ENCODE measurements at regions not wholly inside any gene's neighbourhood (a gene's known extent, or its start where the extent isn't known, plus 50 kb on each side); places are given as distances from the start of the nearest gene placed in this dataset.
"Not testable (repeated sequence)": the region's sequence is repeated elsewhere in the genome, so short reads cannot be mapped to it uniquely, and the experiment has no call there.

GRCh38 chr4:184280137-184280536 is 62.5 kb upstream of the ENPP6 start:
- Histone ChIP-seq H3K9me2 (ENCODE audit: low read depth, low read length) (no peaks in the 10 kb centered on the region), H3K4me3 (ENCODE audit: low read depth, low read length, poor library complexity, severe bottlenecking) (no peak overlapping the region), H3K4me2 (ENCODE audit: low read length) (no peak overlapping the region), H3F3A (ENCODE audit: insufficient read depth, low read length) (no peaks in the 10 kb centered on the region), H3K27ac (ENCODE audit: low read depth, low read length, poor library complexity, severe bottlenecking) (peak overlapping the region; percentile 91), H3K27me3 (ENCODE audit: insufficient read depth, low read length) (no peaks in the 10 kb centered on the region), H3K9me3 (ENCODE audit: low read length) (no peaks in the 10 kb centered on the region; the same call in 1 of the 2 replicates), H4K20me1 (ENCODE audit: insufficient read depth, low read length) (no peaks in the 10 kb centered on the region), H3K9ac (ENCODE audit: low read length) (no peak overlapping the region), H3K36me3 (ENCODE audit: insufficient read depth, low read length) (no peaks in the 10 kb centered on the region; the same call in 1 of the 2 replicates), H3K4me1 (ENCODE audit: insufficient read depth, low read length, severe bottlenecking) (peaks cover 50% of the 10 kb centered on the region), H3K79me2 (ENCODE audit: insufficient read depth, low read length) (no peaks in the 10 kb centered on the region), H2AFZ (ENCODE audit: low read length) (no peak overlapping the region)
- TF ChIP-seq CTCF (IDR thresholded peaks at IDR 0.05; ENCODE audit: low read length) (no peak), EZH2 (IDR thresholded peaks at IDR 0.05; ENCODE audit: borderline replicate concordance, low read length) (no peak)

GRCh38 chr4:184279496-184280061 is 61.9 kb upstream of the ENPP6 start:
- Histone ChIP-seq H3K27ac (ENCODE audit: low read depth, low read length, poor library complexity, severe bottlenecking) (peak overlapping the region; percentile 91), H3K4me2 (ENCODE audit: low read length) (no peak overlapping the region), H3F3A (ENCODE audit: insufficient read depth, low read length) (no peaks in the 10 kb centered on the region), H3K4me3 (ENCODE audit: low read depth, low read length, poor library complexity, severe bottlenecking) (no peak overlapping the region), H3K36me3 (ENCODE audit: insufficient read depth, low read length) (no peaks in the 10 kb centered on the region; the same call in 1 of the 2 replicates), H3K9ac (ENCODE audit: low read length) (no peak overlapping the region), H4K20me1 (ENCODE audit: insufficient read depth, low read length) (no peaks in the 10 kb centered on the region), H3K79me2 (ENCODE audit: insufficient read depth, low read length) (no peaks in the 10 kb centered on the region), H3K9me3 (ENCODE audit: low read length) (no peaks in the 10 kb centered on the region; the same call in 1 of the 2 replicates), H3K9me2 (ENCODE audit: low read depth, low read length) (no peaks in the 10 kb centered on the region), H2AFZ (ENCODE audit: low read length) (no peak overlapping the region), H3K4me1 (ENCODE audit: insufficient read depth, low read length, severe bottlenecking) (peaks cover 44% of the 10 kb centered on the region), H3K27me3 (ENCODE audit: insufficient read depth, low read length) (no peaks in the 10 kb centered on the region)
- TF ChIP-seq EZH2 (IDR thresholded peaks at IDR 0.05; ENCODE audit: borderline replicate concordance, low read length) = no peak
- no peak for TF ChIP-seq CTCF (IDR thresholded peaks at IDR 0.05; ENCODE audit: low read length)

- H3F3A ChIP-seq (ENCODE audit: insufficient read depth, low read length); H2AFZ ChIP-seq (ENCODE audit: low read length); H3K9me2 ChIP-seq (ENCODE audit: low read depth, low read length); H3K36me3 ChIP-seq (ENCODE audit: insufficient read depth, low read length); H3K4me2 ChIP-seq (ENCODE audit: low read length); H3K27ac ChIP-seq (ENCODE audit: low read depth, low read length, poor library complexity, severe bottlenecking); H4K20me1 ChIP-seq (ENCODE audit: insufficient read depth, low read length); H3K79me2 ChIP-seq (ENCODE audit: insufficient read depth, low read length); H3K9me3 ChIP-seq (ENCODE audit: low read length); H3K9ac ChIP-seq (ENCODE audit: low read length); H3K4me3 ChIP-seq (ENCODE audit: low read depth, low read length, poor library complexity, severe bottlenecking); H3K27me3 ChIP-seq (ENCODE audit: insufficient read depth, low read length): not testable (repeated sequence)
- peaks cover 32% of the 10 kb centered on the region for H3K4me1 ChIP-seq (ENCODE audit: insufficient read depth, low read length, severe bottlenecking)
Observed at GRCh38 chr4:184277769-184278168, 60.1 kb upstream of the ENPP6 start.

- not testable (repeated sequence) for H3K79me2 ChIP-seq (ENCODE audit: insufficient read depth, low read length); H4K20me1 ChIP-seq (ENCODE audit: insufficient read depth, low read length); H2AFZ ChIP-seq (ENCODE audit: low read length); H3K9ac ChIP-seq (ENCODE audit: low read length); H3K9me2 ChIP-seq (ENCODE audit: low read depth, low read length); H3K4me3 ChIP-seq (ENCODE audit: low read depth, low read length, poor library complexity, severe bottlenecking); H3K9me3 ChIP-seq (ENCODE audit: low read length); H3K27me3 ChIP-seq (ENCODE audit: insufficient read depth, low read length); H3K4me2 ChIP-seq (ENCODE audit: low read length); H3F3A ChIP-seq (ENCODE audit: insufficient read depth, low read length); H3K27ac ChIP-seq (ENCODE audit: low read depth, low read length, poor library complexity, severe bottlenecking); H3K36me3 ChIP-seq (ENCODE audit: insufficient read depth, low read length)
- H3K4me1 ChIP-seq (ENCODE audit: insufficient read depth, low read length, severe bottlenecking) = peaks cover 24% of the 10 kb centered on the region
Observed at GRCh38 chr4:184277010-184277409, 59.3 kb upstream of the ENPP6 start.

GRCh38 chr4:184276346-184276745 is 58.7 kb upstream of the ENPP6 start:
- not testable (repeated sequence) for H3K4me3 ChIP-seq (ENCODE audit: low read depth, low read length, poor library complexity, severe bottlenecking); H2AFZ ChIP-seq (ENCODE audit: low read length); H4K20me1 ChIP-seq (ENCODE audit: insufficient read depth, low read length); H3F3A ChIP-seq (ENCODE audit: insufficient read depth, low read length); H3K36me3 ChIP-seq (ENCODE audit: insufficient read depth, low read length); H3K9ac ChIP-seq (ENCODE audit: low read length); H3K27ac ChIP-seq (ENCODE audit: low read depth, low read length, poor library complexity, severe bottlenecking); H3K9me2 ChIP-seq (ENCODE audit: low read depth, low read length); H3K9me3 ChIP-seq (ENCODE audit: low read length); H3K79me2 ChIP-seq (ENCODE audit: insufficient read depth, low read length); H3K4me2 ChIP-seq (ENCODE audit: low read length); H3K27me3 ChIP-seq (ENCODE audit: insufficient read depth, low read length)
- H3K4me1 ChIP-seq (ENCODE audit: insufficient read depth, low read length, severe bottlenecking) = peaks cover 17% of the 10 kb centered on the region
